CD14-positive monocyte (primary cell): ENCODE measurements at regions not wholly inside any gene's neighbourhood (a gene's known extent, or its start where the extent isn't known, plus 50 kb on each side); places are given as distances from the start of the nearest gene placed in this dataset.

Experiments
- DNase-seq, 3 donors: peaks; one replicate each; pipeline ENCODE4 v3.0.0-alpha.2; 2011 to 2022
- H2AFZ ChIP-seq: 2 replicates; pipeline ENCODE4 v1.6.0; 2012; ENCODE audit warnings: mild to moderate bottlenecking, low read depth, low read length, inconsistent platforms; ENCODE audit not compliant: insufficient read depth, poor library complexity, severe bottlenecking
- H3K27ac ChIP-seq, 2 donors: 1 replicate in 1 of 2; 2 replicates in 1 of 2; pipeline ENCODE4 v1.5.1; 2012 to 2013; ENCODE audit warnings: low read length in 2 of 2, control low read depth in 1 of 2, inconsistent platforms in 1 of 2, low read depth in 1 of 2, mild to moderate bottlenecking in 1 of 2
- H3K27me3 ChIP-seq, 2 donors: one replicate each; pipeline versions ENCODE4 v1.6.0 to v1.6.1; 2011 to 2013; ENCODE audit warnings: low read length in 2 of 2; ENCODE audit not compliant: control insufficient read depth in 2 of 2, insufficient read depth in 2 of 2
- H3K36me3 ChIP-seq, 2 donors: replicated peaks in 1 of 2; 1 replicate in 1 of 2; 2 replicates in 1 of 2; pipeline versions ENCODE4 v1.5.1 to v1.6.1; 2012 to 2013; ENCODE audit warnings: low read length in 2 of 2, control low read depth in 1 of 2, inconsistent platforms in 1 of 2, mild to moderate bottlenecking in 1 of 2; ENCODE audit not compliant: insufficient read depth in 2 of 2, control insufficient read depth in 1 of 2
- H3K4me1 ChIP-seq, 2 donors: 1 replicate in 1 of 2; 2 replicates in 1 of 2; pipeline versions ENCODE4 v1.5.1 to v1.6.1; 2012 to 2013; ENCODE audit warnings: low read length in 2 of 2, control low read depth in 1 of 2, inconsistent platforms in 1 of 2, mild to moderate bottlenecking in 1 of 2, moderate library complexity in 1 of 2; ENCODE audit not compliant: insufficient read depth in 2 of 2, control insufficient read depth in 1 of 2
- H3K4me2 ChIP-seq: replicated peaks from 2 replicates; pipeline ENCODE3; 2012; ENCODE audit warnings: low read length, moderate library complexity, mild to moderate bottlenecking; ENCODE audit not compliant: poor library complexity, severe bottlenecking; ENCODE audit errors: extremely low read depth
- H3K4me3 ChIP-seq, 3 experiments: fragments of 200-600 bp in 1 of 3; sonication (generic) in 1 of 3; replicated peaks in 1 of 3; 1 replicate in 2 of 3; 2 replicates in 1 of 3; pipeline ENCODE4 v1.5.1; 2011 to 2013; ENCODE audit warnings: low read length in 3 of 3, mild to moderate bottlenecking in 3 of 3, control low read depth in 2 of 3, low read depth in 2 of 3, inconsistent platforms in 1 of 3, moderate library complexity in 1 of 3
- H3K79me2 ChIP-seq: 2 replicates; pipeline ENCODE4 v1.6.0; 2012; ENCODE audit warnings: mild to moderate bottlenecking, control low read depth, inconsistent platforms, low read length, moderate library complexity; ENCODE audit not compliant: insufficient read depth
- H3K9ac ChIP-seq: 2 replicates; pipeline ENCODE4 v1.6.0; 2017; ENCODE audit warnings: low read length, mild to moderate bottlenecking; ENCODE audit not compliant: insufficient read depth, poor library complexity, severe bottlenecking
- H3K9me3 ChIP-seq, 2 donors: replicated peaks in 1 of 2; 1 replicate in 1 of 2; 2 replicates in 1 of 2; pipeline versions ENCODE4 v1.5.1 to v1.6.1; 2012 to 2013; ENCODE audit warnings: low read length in 2 of 2, control low read depth in 1 of 2; ENCODE audit not compliant: control insufficient read depth in 1 of 2, insufficient read depth in 1 of 2
- H4K20me1 ChIP-seq: 2 replicates; pipeline ENCODE4 v1.6.0; 2012; ENCODE audit warnings: mild to moderate bottlenecking, low read length, control low read depth, moderate library complexity; ENCODE audit not compliant: insufficient read depth
- H3K27ac Mint-ChIP-seq, 7 donors: one replicate each; pipeline ENCODE4 v1.8.0; 2020; ENCODE audit warnings: mild to moderate bottlenecking in 7 of 7, mixed read lengths in 7 of 7, moderate library complexity in 6 of 7, inconsistent platforms in 2 of 7
- H3K27me3 Mint-ChIP-seq, 3 donors: one replicate each; pipeline ENCODE4 v1.8.0; 2021 to 2022; ENCODE audit warnings: low read depth in 3 of 3, mild to moderate bottlenecking in 3 of 3, mixed read lengths in 3 of 3, moderate library complexity in 3 of 3, inconsistent platforms in 1 of 3
- H3K36me3 Mint-ChIP-seq, 2 donors: one replicate each; pipeline ENCODE4 v1.8.0; 2020; ENCODE audit warnings: mixed read lengths in 2 of 2, inconsistent platforms in 1 of 2, mild to moderate bottlenecking in 1 of 2
- H3K4me1 Mint-ChIP-seq: one replicate; pipeline ENCODE4 v1.8.0; 2020; ENCODE audit warnings: mild to moderate bottlenecking, mixed read lengths
- H3K4me3 Mint-ChIP-seq, 2 donors: one replicate each; pipeline ENCODE4 v1.8.0; 2020; ENCODE audit warnings: mild to moderate bottlenecking in 2 of 2, mixed read lengths in 2 of 2, moderate library complexity in 1 of 2
- H3K9me3 Mint-ChIP-seq, 7 donors: one replicate each; pipeline ENCODE4 v1.8.0; 2020 to 2022; ENCODE audit warnings: mixed read lengths in 7 of 7, mild to moderate bottlenecking in 6 of 7, moderate library complexity in 6 of 7, inconsistent platforms in 2 of 7
- WGBS: methylation state at CpG from one replicate; pipeline ENCODE4 v1.1.5; 2013; ENCODE audit warnings: missing lambda C conversion rate; ENCODE audit not compliant: insufficient coverage; 5-methylcytosine and 5-hydroxymethylcytosine counted together
- intact Hi-C, 2 donors: fragments of 100-400 bp; cut with micrococcal nuclease; formaldehyde crosslinking; loops; one replicate each; pipeline versions ENCODE4 v1.15.0 to v1.15.1; 2023
- TF ChIP-seq, protein P1 (sequence below): fragments of 200-600 bp; IDR thresholded peaks from one replicate; pipeline ENCODE4 v1.8.0; 2022; ENCODE audit warnings: antibody characterized with exemption, mild to moderate bottlenecking

DNA sequence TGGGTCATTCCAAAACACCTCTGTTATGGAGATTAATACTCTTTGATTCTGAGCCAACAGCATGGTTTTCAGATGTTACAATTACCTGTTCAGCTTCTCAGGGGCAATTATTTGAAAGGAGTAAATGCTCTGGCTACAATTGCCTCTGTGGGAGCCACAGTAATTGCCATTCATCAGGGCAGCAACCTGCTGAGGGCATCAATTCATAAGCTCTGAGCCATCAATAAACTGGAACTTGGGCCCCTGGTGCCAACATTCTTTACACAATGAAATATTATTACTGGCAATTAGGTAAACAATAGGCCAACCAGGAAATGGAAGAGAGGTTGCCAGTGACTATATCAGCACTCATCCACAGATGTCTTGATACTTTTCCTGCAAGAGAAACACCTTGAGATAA, 660.8 kb downstream of the MECOM start:
- Mint-ChIP-seq H3K4me3 (no peak overlapping the region), H3K27ac (no peak overlapping the region), H3K27me3 (no peaks in the 10 kb centered on the region), H3K36me3 (no peaks in the 10 kb centered on the region), H3K9me3 (peaks cover 0 to 3% (median 0%) of the 10 kb centered on the region in 7 donors), H3K4me1 (no peaks in the 10 kb centered on the region)
- Histone ChIP-seq H3K9ac (no peak overlapping the region), H3K4me2 (no peak overlapping the region), H3K36me3 (no peaks in the 10 kb centered on the region), H3K79me2 (no peaks in the 10 kb centered on the region), H3K4me1 (no peaks in the 10 kb centered on the region), H3K9me3 (no peaks in the 10 kb centered on the region), H4K20me1 (no peaks in the 10 kb centered on the region), H3K27ac (no peak overlapping the region), H3K27me3 (no peaks in the 10 kb centered on the region), H2AFZ (no peak overlapping the region), H3K4me3 (no peak overlapping the region)
- intact Hi-C loops = no loop called here
- DNase-seq = no peak
- TF ChIP-seq, protein P1, sequence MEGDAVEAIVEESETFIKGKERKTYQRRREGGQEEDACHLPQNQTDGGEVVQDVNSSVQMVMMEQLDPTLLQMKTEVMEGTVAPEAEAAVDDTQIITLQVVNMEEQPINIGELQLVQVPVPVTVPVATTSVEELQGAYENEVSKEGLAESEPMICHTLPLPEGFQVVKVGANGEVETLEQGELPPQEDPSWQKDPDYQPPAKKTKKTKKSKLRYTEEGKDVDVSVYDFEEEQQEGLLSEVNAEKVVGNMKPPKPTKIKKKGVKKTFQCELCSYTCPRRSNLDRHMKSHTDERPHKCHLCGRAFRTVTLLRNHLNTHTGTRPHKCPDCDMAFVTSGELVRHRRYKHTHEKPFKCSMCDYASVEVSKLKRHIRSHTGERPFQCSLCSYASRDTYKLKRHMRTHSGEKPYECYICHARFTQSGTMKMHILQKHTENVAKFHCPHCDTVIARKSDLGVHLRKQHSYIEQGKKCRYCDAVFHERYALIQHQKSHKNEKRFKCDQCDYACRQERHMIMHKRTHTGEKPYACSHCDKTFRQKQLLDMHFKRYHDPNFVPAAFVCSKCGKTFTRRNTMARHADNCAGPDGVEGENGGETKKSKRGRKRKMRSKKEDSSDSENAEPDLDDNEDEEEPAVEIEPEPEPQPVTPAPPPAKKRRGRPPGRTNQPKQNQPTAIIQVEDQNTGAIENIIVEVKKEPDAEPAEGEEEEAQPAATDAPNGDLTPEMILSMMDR = no peak

- H3K27ac ChIP-seq = no peak overlapping the region
- no peaks in the 10 kb centered on the region for H3K4me1 ChIP-seq
- no peak overlapping the region for H3K4me3 ChIP-seq
- no peak overlapping the region for H2AFZ ChIP-seq
- H3K27me3 ChIP-seq = no peaks in the 10 kb centered on the region
- intact Hi-C loops = no loop called here
- Mint-ChIP-seq H3K27me3 (no peaks in the 10 kb centered on the region), H3K27ac (no peak overlapping the region), H3K36me3 (no peaks in the 10 kb centered on the region), H3K4me3 (no peak overlapping the region), H3K4me1 (no peaks in the 10 kb centered on the region), H3K9me3 (peaks cover 0 to 3% (median 0%) of the 10 kb centered on the region in 7 donors)
- H4K20me1 ChIP-seq = no peaks in the 10 kb centered on the region
- no peak overlapping the region for H3K4me2 ChIP-seq
- no peak overlapping the region for H3K9ac ChIP-seq
- no peaks in the 10 kb centered on the region for H3K36me3 ChIP-seq
- no peaks in the 10 kb centered on the region for H3K79me2 ChIP-seq
- WGBS = 85% methylated on average over 1 of the region's 3 CpGs
- no peak for DNase-seq
- H3K9me3 ChIP-seq = no peaks in the 10 kb centered on the region
- TF ChIP-seq, protein P1 = no peak
Measured at GRCh38 chr3:168998792-168999191, 664.7 kb downstream of the MECOM start.
